ENCODE measurements at regions not wholly inside any gene's neighbourhood (a gene's known extent, or its start where the extent isn't known, plus 50 kb on each side); places are given as distances from the start of the nearest gene placed in this dataset.

- Histone ChIP-seq H3K9me3 (ENCODE audit: insufficient read depth, low read depth, low read length) (no peaks in the 10 kb centered on the region), H3K27ac (ENCODE audit: low read depth, low read length) (no peak overlapping the region), H3K9ac (ENCODE audit: low read length) (no peak overlapping the region), H3K36me3 (ENCODE audit: insufficient read depth, low read length) (no peaks in the 10 kb centered on the region), H4K20me1 (ENCODE audit: insufficient read depth, low read length) (no peaks in the 10 kb centered on the region), H3K4me3 (ENCODE audit: insufficient read depth, low read depth, low read length) (no peak overlapping the region), H3K79me2 (ENCODE audit: insufficient read depth, low read length) (no peaks in the 10 kb centered on the region), H3K4me1 (ENCODE audit: insufficient read depth, low read length) (no peaks in the 10 kb centered on the region), H3K4me2 (ENCODE audit: low read length) (no peak overlapping the region), H2AFZ (ENCODE audit: low read depth, low read length) (no peak overlapping the region), H3K27me3 (ENCODE audit: insufficient read depth, low read length) (no peaks in the 10 kb centered on the region)
- H3K4me1 Mint-ChIP-seq (ENCODE audit: low read depth, unreplicated experiment), result peaks cover 16% of the 10 kb centered on the region
- FAIRE-seq (no peak), DNase-seq (ENCODE audit: low read depth) (peak; percentile 29)
- H3K27ac Mint-ChIP-seq (ENCODE audit: unreplicated experiment), result no peak overlapping the region
- no peaks in the 10 kb centered on the region for H3K36me3 Mint-ChIP-seq (ENCODE audit: low read depth, unreplicated experiment)
- H3K4me3 Mint-ChIP-seq (ENCODE audit: unreplicated experiment), result no peak overlapping the region
- H3K27me3 Mint-ChIP-seq (ENCODE audit: low read depth, unreplicated experiment), result no peaks in the 10 kb centered on the region
- TF ChIP-seq CTCF (IDR thresholded peaks at IDR 0.05; ENCODE audit: insufficient read depth, low read depth, low read length) (no peak), EZH2 (IDR thresholded peaks at IDR 0.05; ENCODE audit: insufficient read depth, low read length) (no peak)
- no peaks in the 10 kb centered on the region for H3K9me3 Mint-ChIP-seq (ENCODE audit: unreplicated experiment)
Measured at GRCh38 chr10:121158988-121159579, 307.9 kb downstream of the WDR11 start.

- Histone ChIP-seq H3K4me2 (ENCODE audit: low read length) (no peak overlapping the region), H3K27me3 (ENCODE audit: insufficient read depth, low read length) (no peaks in the 10 kb centered on the region), H3K36me3 (ENCODE audit: insufficient read depth, low read length) (no peaks in the 10 kb centered on the region), H3K79me2 (ENCODE audit: insufficient read depth, low read length) (no peaks in the 10 kb centered on the region), H3K4me3 (ENCODE audit: insufficient read depth, low read depth, low read length) (no peak overlapping the region), H3K9ac (ENCODE audit: low read length) (no peak overlapping the region), H4K20me1 (ENCODE audit: insufficient read depth, low read length) (no peaks in the 10 kb centered on the region), H2AFZ (ENCODE audit: low read depth, low read length) (no peak overlapping the region), H3K4me1 (ENCODE audit: insufficient read depth, low read length) (no peaks in the 10 kb centered on the region), H3K9me3 (ENCODE audit: insufficient read depth, low read depth, low read length) (no peaks in the 10 kb centered on the region), H3K27ac (ENCODE audit: low read depth, low read length) (no peak overlapping the region)
- Mint-ChIP-seq H3K4me3 (ENCODE audit: unreplicated experiment) (no peak overlapping the region), H3K4me1 (ENCODE audit: low read depth, unreplicated experiment) (peaks cover 15% of the 10 kb centered on the region), H3K36me3 (ENCODE audit: low read depth, unreplicated experiment) (no peaks in the 10 kb centered on the region), H3K9me3 (ENCODE audit: unreplicated experiment) (no peaks in the 10 kb centered on the region), H3K27me3 (ENCODE audit: low read depth, unreplicated experiment) (no peaks in the 10 kb centered on the region), H3K27ac (ENCODE audit: unreplicated experiment) (no peak overlapping the region)
- no peak for TF ChIP-seq CTCF (IDR thresholded peaks at IDR 0.05; ENCODE audit: insufficient read depth, low read depth, low read length)
- TF ChIP-seq EZH2 (IDR thresholded peaks at IDR 0.05; ENCODE audit: insufficient read depth, low read length), result no peak
- no peak for DNase-seq (ENCODE audit: low read depth)
- FAIRE-seq, result no peak
Measured at GRCh38 chr10:121159670-121160069, 308.5 kb downstream of the WDR11 start.

GRCh38 chr10:121165276-121165675 is 314.1 kb downstream of the WDR11 start:
- H3K27ac Mint-ChIP-seq (ENCODE audit: unreplicated experiment), result no peak overlapping the region

More at GRCh38 chr10:121165276-121165675, 314.1 kb downstream of the WDR11 start:
- Histone ChIP-seq H3K4me1 (ENCODE audit: insufficient read depth, low read length) (no peaks in the 10 kb centered on the region), H3K27ac (ENCODE audit: low read depth, low read length) (peak overlapping the region; percentile 15), H3K36me3 (ENCODE audit: insufficient read depth, low read length) (no peaks in the 10 kb centered on the region), H3K9ac (ENCODE audit: low read length) (no peak overlapping the region), H3K9me3 (ENCODE audit: insufficient read depth, low read depth, low read length) (no peaks in the 10 kb centered on the region), H4K20me1 (ENCODE audit: insufficient read depth, low read length) (no peaks in the 10 kb centered on the region), H3K27me3 (ENCODE audit: insufficient read depth, low read length) (no peaks in the 10 kb centered on the region), H2AFZ (ENCODE audit: low read depth, low read length) (no peak overlapping the region), H3K79me2 (ENCODE audit: insufficient read depth, low read length) (no peaks in the 10 kb centered on the region), H3K4me3 (ENCODE audit: insufficient read depth, low read depth, low read length) (no peak overlapping the region), H3K4me2 (ENCODE audit: low read length) (peak overlapping the region; percentile 34)
- peak; percentile 85 for DNase-seq (ENCODE audit: low read depth)
- H3K4me3 Mint-ChIP-seq (ENCODE audit: unreplicated experiment), result no peak overlapping the region
- no peaks in the 10 kb centered on the region for H3K4me1 Mint-ChIP-seq (ENCODE audit: low read depth, unreplicated experiment)
- TF ChIP-seq CTCF (IDR thresholded peaks at IDR 0.05; ENCODE audit: insufficient read depth, low read depth, low read length), result no peak
- no peak for TF ChIP-seq EZH2 (IDR thresholded peaks at IDR 0.05; ENCODE audit: insufficient read depth, low read length)
- H3K27me3 Mint-ChIP-seq (ENCODE audit: low read depth, unreplicated experiment), result peaks cover 4% of the 10 kb centered on the region
- no peak for FAIRE-seq
- H3K36me3 Mint-ChIP-seq (ENCODE audit: low read depth, unreplicated experiment), result no peaks in the 10 kb centered on the region
- no peaks in the 10 kb centered on the region for H3K9me3 Mint-ChIP-seq (ENCODE audit: unreplicated experiment)

Data from astrocyte (in vitro differentiated cells and primary cell).